ENCODE measurements at regions not wholly inside any gene's neighbourhood (a gene's known extent, or its start where the extent isn't known, plus 50 kb on each side); places are given as distances from the start of the nearest gene placed in this dataset.

- no peak for DNase-seq
- POLR2A ChIA-PET, result no interaction called here
- Mint-ChIP-seq H3K36me3 (no peaks in the 10 kb centered on the region), H3K27ac (no peak overlapping the region), H3K9me3 (peaks cover 2% of the 10 kb centered on the region), H3K27me3 (peaks cover 41% of the 10 kb centered on the region), H3K4me3 (no peak overlapping the region), H3K4me1 (peaks cover 8% of the 10 kb centered on the region)
- no peak for ATAC-seq (ENCODE audit: low read depth)
Observed at GRCh38 chr2:172153156-172153555, 50.5 kb upstream of the DLX2 start.

- H3K4me1 Mint-ChIP-seq, result peaks cover 5% of the 10 kb centered on the region
- H3K27ac Mint-ChIP-seq, result no peak overlapping the region
- peaks cover 2% of the 10 kb centered on the region for H3K9me3 Mint-ChIP-seq
- no peaks in the 10 kb centered on the region for H3K36me3 Mint-ChIP-seq
- no peak for ATAC-seq (ENCODE audit: low read depth)
- H3K27me3 Mint-ChIP-seq, result peaks cover 41% of the 10 kb centered on the region
- POLR2A ChIA-PET, result no interaction called here
- no peak overlapping the region for H3K4me3 Mint-ChIP-seq
- no peak for DNase-seq
Observed at GRCh38 chr2:172153757-172154156, 51.1 kb upstream of the DLX2 start.

DNA sequence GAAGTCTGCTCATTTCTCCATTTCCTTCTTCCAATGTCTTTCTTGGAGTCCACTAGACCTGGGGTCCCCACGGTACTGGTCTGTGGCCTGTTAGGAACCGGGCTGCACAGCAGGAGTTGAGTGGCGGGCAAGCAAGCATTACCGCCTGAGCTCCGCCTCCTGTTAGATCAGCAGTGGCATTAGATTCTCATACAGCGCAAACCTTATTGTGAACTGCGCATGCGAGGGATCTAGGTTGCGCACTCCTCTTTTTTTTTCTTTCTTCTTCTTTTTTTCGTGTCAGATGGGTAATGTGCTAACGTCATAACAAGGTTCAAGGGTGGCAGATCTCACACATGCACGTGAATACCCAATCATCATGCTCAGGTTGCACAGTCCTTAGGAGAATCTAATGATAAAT is 53.1 kb upstream of the DLX2 start:
- Mint-ChIP-seq H3K4me3 (no peak overlapping the region), H3K27ac (no peak overlapping the region), H3K27me3 (peaks cover 37% of the 10 kb centered on the region), H3K36me3 (no peaks in the 10 kb centered on the region), H3K4me1 (peaks cover 5% of the 10 kb centered on the region), H3K9me3 (peaks cover 1% of the 10 kb centered on the region)
- no peak for DNase-seq
- no peak for ATAC-seq (ENCODE audit: low read depth)
- POLR2A ChIA-PET, result interaction anchor here (0.6 kb wide), 1 partner anchor 12 kb away, joined by 3 read pairs; no protein-coding TSS in a partner anchor

GRCh38 chr2:172160839-172161238 is 58.1 kb upstream of the DLX2 start:
- H3K4me3 Mint-ChIP-seq, result no peak overlapping the region
- H3K27ac Mint-ChIP-seq, result no peak overlapping the region
- H3K9me3 Mint-ChIP-seq, result peaks cover 2% of the 10 kb centered on the region
- H3K36me3 Mint-ChIP-seq, result no peaks in the 10 kb centered on the region
- peaks cover 20% of the 10 kb centered on the region for H3K27me3 Mint-ChIP-seq
- DNase-seq (no peak), ATAC-seq (ENCODE audit: low read depth) (no peak)
- POLR2A ChIA-PET, result no interaction called here
- no peaks in the 10 kb centered on the region for H3K4me1 Mint-ChIP-seq

GRCh38 chr2:172162225-172162733 is 59.6 kb upstream of the DLX2 start:
- Mint-ChIP-seq H3K9me3 (peaks cover 2% of the 10 kb centered on the region), H3K4me1 (no peaks in the 10 kb centered on the region), H3K27ac (no peak overlapping the region), H3K36me3 (no peaks in the 10 kb centered on the region), H3K27me3 (peaks cover 12% of the 10 kb centered on the region), H3K4me3 (no peak overlapping the region)
- DNase-seq, result no peak
- POLR2A ChIA-PET, result no interaction called here
- no peak for ATAC-seq (ENCODE audit: low read depth)

GRCh38 chr2:172162739-172163336 is 60.1 kb upstream of the DLX2 start:
- POLR2A ChIA-PET, result no interaction called here
- no peak for ATAC-seq (ENCODE audit: low read depth)
- Mint-ChIP-seq H3K4me1 (no peaks in the 10 kb centered on the region), H3K36me3 (no peaks in the 10 kb centered on the region), H3K4me3 (no peak overlapping the region), H3K27me3 (peaks cover 12% of the 10 kb centered on the region), H3K27ac (no peak overlapping the region), H3K9me3 (peaks cover 2% of the 10 kb centered on the region)
- no peak for DNase-seq

DNA sequence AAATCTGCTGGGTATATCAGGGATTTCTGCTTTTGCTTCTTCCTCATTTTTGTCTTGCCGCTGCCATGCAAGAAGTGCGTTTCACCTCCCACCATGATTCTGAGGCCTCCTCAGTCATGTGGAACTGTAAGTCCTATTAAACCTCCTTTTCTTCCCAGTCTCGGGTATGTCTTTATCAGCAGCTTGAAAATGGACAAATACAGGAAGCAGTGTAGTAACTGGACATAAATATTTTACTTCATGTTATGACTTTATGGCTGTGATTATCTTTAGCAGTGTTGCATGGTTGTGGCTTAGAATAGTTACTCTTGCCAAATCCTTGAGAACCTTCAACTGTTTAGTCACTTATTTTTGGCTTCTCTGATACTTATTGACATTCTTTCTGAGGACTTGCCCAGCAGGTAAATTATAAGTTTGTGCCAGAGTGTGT is 66.2 kb upstream of the DLX2 start:
- Mint-ChIP-seq H3K4me1 (peaks cover 7% of the 10 kb centered on the region), H3K36me3 (peaks cover 1% of the 10 kb centered on the region), H3K4me3 (no peak overlapping the region), H3K27ac (no peak overlapping the region), H3K27me3 (peaks cover 18% of the 10 kb centered on the region), H3K9me3 (no peaks in the 10 kb centered on the region)
- POLR2A ChIA-PET, result no interaction called here
- ATAC-seq (ENCODE audit: low read depth), result no peak
- DNase-seq, result no peak

DNA sequence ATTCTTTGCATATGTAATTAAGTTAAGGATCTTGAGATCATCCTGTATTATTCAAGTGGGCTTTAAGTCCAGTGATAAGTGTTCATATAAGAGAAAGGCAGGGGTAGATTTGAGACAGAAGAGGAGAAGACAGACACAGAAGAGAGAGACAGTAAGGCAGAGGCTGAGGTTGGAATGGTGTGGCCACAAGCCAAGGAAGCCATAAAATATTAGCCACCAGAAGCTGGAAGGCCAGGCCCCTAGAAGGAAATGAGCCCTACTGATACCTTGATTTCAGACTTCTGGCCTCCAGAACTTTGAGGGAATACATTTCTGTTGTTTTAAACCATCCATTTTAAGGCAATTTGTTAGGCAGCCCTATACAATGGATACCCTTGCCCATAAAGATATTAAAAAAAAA is 66.9 kb upstream of the DLX2 start:
- no peak for ATAC-seq (ENCODE audit: low read depth)
- Mint-ChIP-seq H3K36me3 (peaks cover 1% of the 10 kb centered on the region), H3K4me1 (peaks cover 7% of the 10 kb centered on the region), H3K4me3 (no peak overlapping the region), H3K9me3 (no peaks in the 10 kb centered on the region), H3K27ac (no peak overlapping the region), H3K27me3 (peaks cover 18% of the 10 kb centered on the region)
- DNase-seq, result no peak
- POLR2A ChIA-PET, result no interaction called here

- POLR2A ChIA-PET, result interaction anchor here (0.8 kb wide), 1 partner anchor 289 kb away, joined by 3 read pairs; no protein-coding TSS in a partner anchor
- Mint-ChIP-seq H3K36me3 (peaks cover 1% of the 10 kb centered on the region), H3K9me3 (no peaks in the 10 kb centered on the region), H3K27me3 (peaks cover 24% of the 10 kb centered on the region), H3K27ac (no peak overlapping the region), H3K4me3 (peak overlapping the region; percentile 73), H3K4me1 (peaks cover 7% of the 10 kb centered on the region)
- DNase-seq (peak; percentile 82), ATAC-seq (ENCODE audit: low read depth) (peak; percentile 92)
Observed at GRCh38 chr2:172172513-172173173, 69.9 kb upstream of the DLX2 start.

DNA sequence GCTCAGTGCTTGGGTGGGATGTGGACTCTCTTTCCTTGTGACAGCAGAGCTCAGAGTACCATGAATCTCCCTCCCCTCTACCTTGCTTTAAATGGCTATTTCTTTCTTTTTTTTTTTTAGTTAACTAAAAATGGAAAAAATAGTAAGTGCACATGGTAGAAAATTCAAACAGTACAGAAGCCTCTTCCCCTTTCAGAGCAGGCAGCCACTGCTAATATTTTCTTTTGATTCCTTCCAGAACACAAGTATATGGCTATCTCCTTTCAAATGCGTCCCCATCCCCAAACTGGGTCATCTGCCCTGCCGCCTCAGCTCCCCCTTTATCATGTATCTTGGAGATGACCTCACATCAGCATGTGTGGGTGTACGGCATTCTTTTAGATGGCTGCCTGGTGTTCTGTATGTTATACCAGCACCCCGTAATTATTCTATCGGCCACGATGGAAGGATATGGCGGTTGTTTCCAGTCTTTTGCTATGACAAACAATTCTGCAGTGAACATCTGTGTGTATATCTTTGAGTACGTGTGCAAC is 70.5 kb upstream of the DLX2 start:
- Mint-ChIP-seq H3K27me3 (peaks cover 24% of the 10 kb centered on the region), H3K4me3 (peak overlapping the region; percentile 73), H3K4me1 (peaks cover 7% of the 10 kb centered on the region), H3K27ac (no peak overlapping the region), H3K9me3 (no peaks in the 10 kb centered on the region), H3K36me3 (peaks cover 1% of the 10 kb centered on the region)
- ATAC-seq (ENCODE audit: low read depth) (no peak), DNase-seq (no peak)
- POLR2A ChIA-PET, result interaction anchor here (0.8 kb wide), 1 partner anchor 289 kb away, joined by 3 read pairs; no protein-coding TSS in a partner anchor

GRCh38 chr2:172177581-172177980 is 74.9 kb upstream of the DLX2 start:
- POLR2A ChIA-PET, result no interaction called here
- Mint-ChIP-seq H3K4me1 (peaks cover 14% of the 10 kb centered on the region), H3K27ac (no peak overlapping the region), H3K36me3 (peaks cover 1% of the 10 kb centered on the region), H3K27me3 (peaks cover 20% of the 10 kb centered on the region), H3K4me3 (no peak overlapping the region), H3K9me3 (no peaks in the 10 kb centered on the region)
- ATAC-seq (ENCODE audit: low read depth) (no peak), DNase-seq (no peak)

GRCh38 chr2:172177996-172178395 is 75.3 kb upstream of the DLX2 start:
- H3K4me1 Mint-ChIP-seq, result peaks cover 14% of the 10 kb centered on the region
- H3K27ac Mint-ChIP-seq, result no peak overlapping the region
- DNase-seq (no peak), ATAC-seq (ENCODE audit: low read depth) (no peak)
- no peak overlapping the region for H3K4me3 Mint-ChIP-seq
- no peaks in the 10 kb centered on the region for H3K9me3 Mint-ChIP-seq
- POLR2A ChIA-PET, result no interaction called here
- peaks cover 20% of the 10 kb centered on the region for H3K27me3 Mint-ChIP-seq
- peaks cover 1% of the 10 kb centered on the region for H3K36me3 Mint-ChIP-seq

- no peak for DNase-seq
- Mint-ChIP-seq H3K27me3 (peaks cover 8% of the 10 kb centered on the region), H3K36me3 (no peaks in the 10 kb centered on the region), H3K9me3 (no peaks in the 10 kb centered on the region), H3K4me1 (peaks cover 10% of the 10 kb centered on the region), H3K27ac (no peak overlapping the region), H3K4me3 (no peak overlapping the region)
- ATAC-seq (ENCODE audit: low read depth), result no peak
- POLR2A ChIA-PET, result no interaction called here
Observed at GRCh38 chr2:172179045-172179701, 76.5 kb upstream of the DLX2 start.

Measured in activated naive CD8-positive, alpha-beta T cell treated with anti-CD3 and anti-CD28 coated beads, Interleukin-2, amount 10 ng/mL, durations not matched to agents 7 days and 5 days (primary cell).